ENCODE measurements at regions not wholly inside any gene's neighbourhood (a gene's known extent, or its start where the extent isn't known, plus 50 kb on each side); places are given as distances from the start of the nearest gene placed in this dataset.

GRCh38 chr2:128538396-128538795, 219.7 kb upstream of the HS6ST1 start:
- TF ChIP-seq POU2F2 (IDR thresholded peaks at IDR 0.05; ENCODE audit: low read depth, low read length) = no peak
- no peak for FAIRE-seq
- no peak for DNase-seq (ENCODE audit: insufficient read length, low spot score)

DNA sequence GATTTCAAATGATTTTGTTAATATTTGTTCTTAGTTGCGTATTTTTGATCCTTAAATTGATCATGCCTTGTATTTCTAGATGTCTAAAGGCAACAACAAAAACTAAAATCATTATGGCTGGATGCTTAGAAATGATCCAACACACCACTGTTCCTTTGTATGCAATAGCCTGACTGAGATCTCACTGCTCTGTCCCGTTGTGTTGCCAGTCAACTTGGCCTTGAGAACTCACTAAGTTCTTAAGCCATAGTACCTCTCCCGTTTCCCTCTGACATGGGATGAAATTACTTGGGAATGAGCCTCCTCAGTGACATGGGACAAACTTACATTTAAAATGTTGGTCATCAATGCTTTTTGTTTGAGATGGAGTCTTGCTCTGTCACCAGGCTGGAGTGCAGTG, 222.0 kb upstream of the HS6ST1 start:
- FAIRE-seq (no peak), DNase-seq (ENCODE audit: insufficient read length, low spot score) (no peak)
- TF ChIP-seq SPI1 (IDR thresholded peaks at IDR 0.05; ENCODE audit: low read depth, low read length) = no peak
- TF ChIP-seq POLR2A (IDR thresholded peaks at IDR 0.05; ENCODE audit: low read depth, low read length) = no peak
- no peak for TF ChIP-seq PAX5 (IDR thresholded peaks at IDR 0.05; ENCODE audit: insufficient read depth, low read length, severe bottlenecking)
- no peak for TF ChIP-seq POLR2AphosphoS5 (IDR thresholded peaks at IDR 0.05; ENCODE audit: low read depth, low read length)
- no peak for TF ChIP-seq TAF1 (IDR thresholded peaks at IDR 0.05; ENCODE audit: low read depth, low read length)
- TF ChIP-seq POU2F2 (IDR thresholded peaks at IDR 0.05; ENCODE audit: low read depth, low read length) = no peak

DNA sequence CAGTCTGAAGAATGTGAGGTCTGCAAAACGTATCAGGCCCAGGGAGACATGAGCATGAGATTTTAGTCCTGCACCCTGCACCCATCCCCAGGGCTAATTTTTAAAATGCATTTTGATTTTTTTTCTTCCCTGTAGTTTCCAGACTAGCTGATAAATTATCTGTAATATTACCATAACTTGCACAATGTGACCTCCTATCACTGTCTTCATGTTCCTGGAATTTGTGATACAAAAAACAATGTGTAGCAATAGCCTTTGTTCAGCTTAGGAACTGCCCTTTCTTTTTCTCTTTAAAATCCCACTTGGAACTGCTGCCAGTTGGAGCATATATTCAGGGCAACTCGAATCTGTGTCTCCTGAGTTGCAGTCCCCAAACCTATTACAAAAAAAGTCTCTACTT, 222.8 kb upstream of the HS6ST1 start:
- TF ChIP-seq PAX5 (IDR thresholded peaks at IDR 0.05; ENCODE audit: insufficient read depth, low read length, severe bottlenecking) = no peak
- TF ChIP-seq POU2F2 (IDR thresholded peaks at IDR 0.05; ENCODE audit: low read depth, low read length) = no peak
- no peak for TF ChIP-seq SPI1 (IDR thresholded peaks at IDR 0.05; ENCODE audit: low read depth, low read length)
- TF ChIP-seq POLR2AphosphoS5 (IDR thresholded peaks at IDR 0.05; ENCODE audit: low read depth, low read length) = no peak
- TF ChIP-seq POLR2A (IDR thresholded peaks at IDR 0.05; ENCODE audit: low read depth, low read length) = no peak
- TF ChIP-seq TAF1 (IDR thresholded peaks at IDR 0.05; ENCODE audit: low read depth, low read length) = no peak

GRCh38 chr2:128543036-128543435, 224.4 kb upstream of the HS6ST1 start:
- TF ChIP-seq TAF1 (IDR thresholded peaks at IDR 0.05; ENCODE audit: low read depth, low read length) (no peak), SPI1 (IDR thresholded peaks at IDR 0.05; ENCODE audit: low read depth, low read length) (no peak), POLR2A (IDR thresholded peaks at IDR 0.05; ENCODE audit: low read depth, low read length) (no peak), POU2F2 (IDR thresholded peaks at IDR 0.05; ENCODE audit: low read depth, low read length) (no peak), PAX5 (IDR thresholded peaks at IDR 0.05; ENCODE audit: insufficient read depth, low read length, severe bottlenecking) (no peak), POLR2AphosphoS5 (IDR thresholded peaks at IDR 0.05; ENCODE audit: low read depth, low read length) (no peak)
- no peak for FAIRE-seq

More for the DNA sequence above, 222.8 kb upstream of the HS6ST1 start:
- DNase-seq (ENCODE audit: insufficient read length, low spot score) (no peak), FAIRE-seq (no peak)

GRCh38 chr2:128543646-128544045, 225.0 kb upstream of the HS6ST1 start:
- TF ChIP-seq TAF1 (IDR thresholded peaks at IDR 0.05; ENCODE audit: low read depth, low read length) (no peak), POU2F2 (IDR thresholded peaks at IDR 0.05; ENCODE audit: low read depth, low read length) (no peak), POLR2AphosphoS5 (IDR thresholded peaks at IDR 0.05; ENCODE audit: low read depth, low read length) (no peak), PAX5 (IDR thresholded peaks at IDR 0.05; ENCODE audit: insufficient read depth, low read length, severe bottlenecking) (no peak), SPI1 (IDR thresholded peaks at IDR 0.05; ENCODE audit: low read depth, low read length) (no peak), POLR2A (IDR thresholded peaks at IDR 0.05; ENCODE audit: low read depth, low read length) (no peak)
- DNase-seq (ENCODE audit: insufficient read length, low spot score) = no peak
- FAIRE-seq = no peak

More at GRCh38 chr2:128543036-128543435, 224.4 kb upstream of the HS6ST1 start:
- DNase-seq (ENCODE audit: insufficient read length, low spot score) = no peak

DNA sequence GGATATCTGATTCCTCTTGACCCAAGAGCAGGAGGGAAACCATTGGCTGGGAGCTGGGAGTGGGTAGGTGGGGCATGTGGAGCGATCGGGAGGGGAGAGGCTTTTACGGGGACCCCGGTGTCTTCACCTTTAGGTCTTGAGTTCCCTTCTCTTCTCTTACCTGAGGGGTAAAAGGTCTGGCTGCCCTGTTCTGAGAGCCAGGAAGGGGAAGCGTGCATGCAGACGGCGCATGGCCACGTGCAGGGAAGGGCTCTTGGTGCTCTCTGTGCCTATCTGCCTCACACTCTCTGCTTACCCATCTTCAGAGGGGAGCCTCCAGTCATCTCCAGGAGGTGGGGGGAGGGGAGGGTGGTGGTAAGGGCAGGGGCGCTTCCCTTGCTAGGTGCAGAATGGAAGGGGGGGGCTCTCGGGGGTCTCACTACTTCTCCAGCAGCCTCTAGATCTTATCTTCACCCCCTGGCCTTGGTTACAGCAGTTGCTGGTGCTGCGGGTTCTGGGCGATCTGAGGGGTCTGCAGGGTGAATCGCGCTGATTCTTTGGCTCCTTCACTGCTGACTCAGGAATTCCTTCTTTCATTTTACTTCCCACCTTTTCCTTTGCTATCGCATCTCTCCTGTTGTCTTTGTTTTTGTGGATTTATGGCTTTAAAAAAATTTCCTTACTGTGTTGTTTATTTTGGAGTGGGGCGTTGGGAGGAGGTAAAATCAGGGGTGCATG, 225.8 kb upstream of the HS6ST1 start:
- DNase-seq (ENCODE audit: insufficient read length, low spot score) (no peak), FAIRE-seq (no peak)
- TF ChIP-seq POLR2AphosphoS5 (IDR thresholded peaks at IDR 0.05; ENCODE audit: low read depth, low read length) = no peak
- TF ChIP-seq TAF1 (IDR thresholded peaks at IDR 0.05; ENCODE audit: low read depth, low read length) = no peak
- TF ChIP-seq POLR2A (IDR thresholded peaks at IDR 0.05; ENCODE audit: low read depth, low read length) = no peak
- TF ChIP-seq PAX5 (IDR thresholded peaks at IDR 0.05; ENCODE audit: insufficient read depth, low read length, severe bottlenecking) = no peak

- TF ChIP-seq POU2F2 (IDR thresholded peaks at IDR 0.05; ENCODE audit: low read depth, low read length) = no peak
- no peak for TF ChIP-seq PAX5 (IDR thresholded peaks at IDR 0.05; ENCODE audit: insufficient read depth, low read length, severe bottlenecking)
- no peak for TF ChIP-seq POLR2AphosphoS5 (IDR thresholded peaks at IDR 0.05; ENCODE audit: low read depth, low read length)
- no peak for TF ChIP-seq POLR2A (IDR thresholded peaks at IDR 0.05; ENCODE audit: low read depth, low read length)
- no peak for TF ChIP-seq SPI1 (IDR thresholded peaks at IDR 0.05; ENCODE audit: low read depth, low read length)
- no peak for TF ChIP-seq TAF1 (IDR thresholded peaks at IDR 0.05; ENCODE audit: low read depth, low read length)
- DNase-seq (ENCODE audit: insufficient read length, low spot score) = no peak
Observed at GRCh38 chr2:128545085-128545484, 226.4 kb upstream of the HS6ST1 start.

GRCh38 chr2:128545829-128546228, 227.2 kb upstream of the HS6ST1 start:
- no peak for FAIRE-seq
- no peak for DNase-seq (ENCODE audit: insufficient read length, low spot score)
- TF ChIP-seq POLR2AphosphoS5 (IDR thresholded peaks at IDR 0.05; ENCODE audit: low read depth, low read length) = no peak
- no peak for TF ChIP-seq TAF1 (IDR thresholded peaks at IDR 0.05; ENCODE audit: low read depth, low read length)
- no peak for TF ChIP-seq POLR2A (IDR thresholded peaks at IDR 0.05; ENCODE audit: low read depth, low read length)
- TF ChIP-seq SPI1 (IDR thresholded peaks at IDR 0.05; ENCODE audit: low read depth, low read length) = no peak
- TF ChIP-seq PAX5 (IDR thresholded peaks at IDR 0.05; ENCODE audit: insufficient read depth, low read length, severe bottlenecking) = no peak
- no peak for TF ChIP-seq POU2F2 (IDR thresholded peaks at IDR 0.05; ENCODE audit: low read depth, low read length)

More at GRCh38 chr2:128545085-128545484, 226.4 kb upstream of the HS6ST1 start:
- no peak for FAIRE-seq

DNA sequence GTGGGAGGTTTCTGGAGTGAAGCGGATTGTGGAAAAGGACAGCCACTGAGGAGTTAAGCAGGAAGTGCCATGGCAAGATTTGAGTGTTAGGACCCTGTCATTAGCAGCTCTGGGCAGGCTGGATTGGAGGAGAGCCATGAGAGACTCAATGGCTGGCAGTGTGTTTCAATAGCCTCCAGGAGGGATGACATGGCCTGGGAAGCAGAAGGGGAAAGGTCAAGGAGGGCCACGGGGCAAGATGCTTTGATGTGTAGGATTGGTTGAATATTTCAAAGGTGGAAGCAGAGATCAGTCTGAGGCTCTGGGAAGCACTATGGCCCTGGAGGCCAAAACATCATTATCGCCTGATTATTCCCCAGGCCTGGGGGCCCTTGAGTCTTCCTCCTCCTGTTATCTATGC, 229.0 kb upstream of the HS6ST1 start:
- DNase-seq (ENCODE audit: insufficient read length, low spot score) (no peak), FAIRE-seq (no peak)
- no peak for TF ChIP-seq POLR2A (IDR thresholded peaks at IDR 0.05; ENCODE audit: low read depth, low read length)
- TF ChIP-seq PAX5 (IDR thresholded peaks at IDR 0.05; ENCODE audit: insufficient read depth, low read length, severe bottlenecking) = no peak
- no peak for TF ChIP-seq POLR2AphosphoS5 (IDR thresholded peaks at IDR 0.05; ENCODE audit: low read depth, low read length)
- TF ChIP-seq TAF1 (IDR thresholded peaks at IDR 0.05; ENCODE audit: low read depth, low read length) = no peak
- no peak for TF ChIP-seq SPI1 (IDR thresholded peaks at IDR 0.05; ENCODE audit: low read depth, low read length)
- TF ChIP-seq POU2F2 (IDR thresholded peaks at IDR 0.05; ENCODE audit: low read depth, low read length) = no peak

DNA sequence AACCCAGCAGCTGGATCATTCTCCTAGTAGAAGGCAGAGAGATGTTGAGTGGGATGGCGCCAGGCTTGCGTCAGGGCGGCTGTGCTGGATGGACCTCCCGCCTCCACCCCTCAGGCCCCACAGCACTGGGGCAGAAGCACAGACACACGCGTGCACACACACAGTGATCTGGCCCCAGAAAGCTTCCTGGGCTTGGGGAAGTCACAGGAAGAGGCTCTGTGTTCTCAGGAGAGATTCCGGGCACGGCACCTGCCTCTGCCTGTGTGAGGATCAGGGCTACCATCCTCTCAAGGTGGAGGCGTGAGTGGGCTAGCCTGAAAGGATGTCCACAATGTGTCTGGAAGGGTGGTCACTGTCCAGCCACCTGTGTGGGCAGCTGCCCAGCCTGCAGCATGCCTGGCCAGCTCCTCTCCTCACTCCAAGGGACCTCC, 229.8 kb upstream of the HS6ST1 start:
- no peak for TF ChIP-seq SPI1 (IDR thresholded peaks at IDR 0.05; ENCODE audit: low read depth, low read length)
- TF ChIP-seq POU2F2 (IDR thresholded peaks at IDR 0.05; ENCODE audit: low read depth, low read length) = no peak
- no peak for TF ChIP-seq PAX5 (IDR thresholded peaks at IDR 0.05; ENCODE audit: insufficient read depth, low read length, severe bottlenecking)
- TF ChIP-seq TAF1 (IDR thresholded peaks at IDR 0.05; ENCODE audit: low read depth, low read length) = no peak
- TF ChIP-seq POLR2A (IDR thresholded peaks at IDR 0.05; ENCODE audit: low read depth, low read length) = no peak
- TF ChIP-seq POLR2AphosphoS5 (IDR thresholded peaks at IDR 0.05; ENCODE audit: low read depth, low read length) = no peak
- DNase-seq (ENCODE audit: insufficient read length, low spot score) (no peak), FAIRE-seq (no peak)
